ENCODE measurements at regions not wholly inside any gene's neighbourhood (a gene's known extent, or its start where the extent isn't known, plus 50 kb on each side); places are given as distances from the start of the nearest gene placed in this dataset.

GRCh38 chr10:129033340-129033739, 433.7 kb upstream of the MGMT start:
- DNase-seq, result no peak

- no peak for DNase-seq
These were observed 433.2 kb upstream of the MGMT start for GRCh38 chr10:129033790-129034272.

- DNase-seq, result no peak
These were observed 431.8 kb upstream of the MGMT start for GRCh38 chr10:129035052-129035827.

- DNase-seq, result no peak
These were observed 428.5 kb upstream of the MGMT start for GRCh38 chr10:129038522-129038921.

GRCh38 chr10:129039406-129040370, 427.4 kb upstream of the MGMT start:
- DNase-seq, result no peak

GRCh38 chr10:129040377-129040776, 426.7 kb upstream of the MGMT start:
- no peak for DNase-seq

GRCh38 chr10:129041916-129042315, 425.1 kb upstream of the MGMT start:
- no peak for DNase-seq

GRCh38 chr10:129042776-129043595, 424.1 kb upstream of the MGMT start:
- no peak for DNase-seq

- no peak for DNase-seq
These were observed 423.4 kb upstream of the MGMT start for GRCh38 chr10:129043691-129044090.

GRCh38 chr10:129045599-129045998, 421.4 kb upstream of the MGMT start:
- no peak for DNase-seq

GRCh38 chr10:129046065-129046681, 420.9 kb upstream of the MGMT start:
- no peak for DNase-seq

- DNase-seq, result no peak
These were observed 420.1 kb upstream of the MGMT start for GRCh38 chr10:129046962-129047361.

GRCh38 chr10:129047600-129047999, 419.4 kb upstream of the MGMT start:
- no peak for DNase-seq

GRCh38 chr10:129048513-129048912, 418.5 kb upstream of the MGMT start:
- DNase-seq, result no peak

GRCh38 chr10:129049501-129049900, 417.5 kb upstream of the MGMT start:
- DNase-seq, result no peak

GRCh38 chr10:129055225-129055624, 411.8 kb upstream of the MGMT start:
- no peak for DNase-seq

GRCh38 chr10:129055986-129056385, 411.1 kb upstream of the MGMT start:
- no peak for DNase-seq

- DNase-seq, result no peak
These were observed 410.0 kb upstream of the MGMT start for GRCh38 chr10:129056734-129057689.

GRCh38 chr10:129057856-129058663, 409.0 kb upstream of the MGMT start:
- DNase-seq, result no peak

GRCh38 chr10:129058664-129059155, 408.3 kb upstream of the MGMT start:
- DNase-seq, result no peak
